ENCODE measurements at regions not wholly inside any gene's neighbourhood (a gene's known extent, or its start where the extent isn't known, plus 50 kb on each side); places are given as distances from the start of the nearest gene placed in this dataset.

DNA sequence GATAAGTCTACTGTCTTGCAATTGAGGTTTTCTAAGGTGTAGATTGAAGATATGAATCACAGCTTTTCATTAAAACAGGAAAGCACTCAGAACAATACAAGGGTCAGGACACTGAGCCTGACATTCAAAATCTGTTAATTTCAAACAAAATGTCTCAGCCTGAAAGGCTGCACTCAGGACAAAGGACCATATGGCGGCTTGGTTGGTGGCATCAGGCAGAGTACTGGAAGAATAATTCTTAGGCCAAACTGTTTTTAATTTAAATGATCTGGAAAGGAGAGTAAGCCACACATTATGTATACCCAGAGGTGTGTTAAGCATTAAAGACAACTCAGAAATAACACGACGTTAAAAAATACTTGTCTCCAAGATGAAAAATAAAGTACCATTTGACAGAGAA, 85.9 kb downstream of the SKA1 start:
- TF ChIP-seq CTCF (IDR thresholded peaks at IDR 0.05; ENCODE audit: borderline replicate concordance, insufficient read depth, low read depth, low read length): no peak

DNA sequence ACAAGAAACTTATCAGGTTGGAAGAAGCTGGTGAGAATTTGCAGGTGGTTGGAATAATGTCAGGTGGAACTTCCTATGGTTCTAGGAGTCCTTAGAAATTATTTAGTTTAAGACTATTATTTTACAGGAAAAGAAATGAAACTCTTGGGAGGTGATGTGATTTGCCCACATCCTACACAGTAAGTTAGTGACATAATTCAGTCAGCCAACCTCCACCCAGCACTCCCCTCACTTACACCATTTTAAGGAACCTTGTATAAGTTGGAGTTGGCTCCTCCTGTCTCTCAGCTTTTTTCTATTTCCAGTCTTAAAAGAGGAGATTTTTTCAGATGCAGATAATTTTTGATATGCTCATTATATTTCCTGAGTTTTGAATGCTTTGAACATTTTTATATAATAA, 86.4 kb downstream of the SKA1 start:
- no peak for TF ChIP-seq CTCF (IDR thresholded peaks at IDR 0.05; ENCODE audit: borderline replicate concordance, insufficient read depth, low read depth, low read length)
- H3K4me3 ChIP-seq (ENCODE audit: low read depth, low read length): no peak overlapping the region

More for the DNA sequence above, 85.9 kb downstream of the SKA1 start:
- H3K4me3 ChIP-seq (ENCODE audit: low read depth, low read length): no peak overlapping the region

DNA sequence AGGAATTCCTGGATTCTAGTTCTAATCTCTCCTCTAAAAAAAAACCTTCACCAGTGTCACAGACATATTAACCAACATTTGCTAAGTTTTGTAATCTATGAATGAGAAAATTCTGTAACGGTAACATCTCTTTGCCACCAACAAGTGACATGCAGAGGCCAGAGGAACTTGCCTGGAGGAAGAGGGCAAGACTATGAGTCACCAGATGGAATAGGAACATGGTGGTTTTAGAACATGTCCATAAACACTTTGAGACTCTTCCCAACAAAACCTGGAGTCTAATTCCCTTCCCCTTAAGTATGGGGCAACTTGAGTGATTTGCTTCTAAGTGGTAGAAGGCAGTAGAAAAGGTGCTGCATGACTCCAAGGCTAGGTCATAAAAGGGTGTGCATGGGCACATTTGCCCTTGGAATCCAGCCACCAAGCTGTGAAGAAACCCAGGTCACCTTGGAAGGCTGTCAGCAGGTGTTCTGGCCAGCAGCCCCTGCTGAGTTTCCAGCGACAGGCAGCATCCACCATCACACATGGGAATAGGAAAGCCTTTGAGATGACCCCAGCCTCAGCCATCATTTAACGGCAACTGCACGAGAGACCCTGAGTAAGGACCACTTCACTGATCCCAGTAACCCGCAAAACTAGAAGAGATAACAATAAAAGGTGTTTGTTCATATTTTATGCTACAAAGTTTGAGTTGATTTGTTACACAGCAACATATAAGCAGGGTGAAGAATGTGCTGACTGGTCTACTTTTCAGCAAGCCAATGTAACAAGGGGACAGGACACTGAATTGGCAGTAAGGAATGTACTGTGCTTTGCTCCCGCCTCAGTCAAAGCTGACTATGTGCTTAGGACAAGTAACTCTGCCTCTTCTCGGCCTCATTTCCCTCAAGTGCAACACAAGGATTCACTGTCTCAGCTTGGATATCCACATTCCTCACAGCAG, 90.6 kb downstream of the SKA1 start:
- TF ChIP-seq CTCF (IDR thresholded peaks at IDR 0.05; ENCODE audit: borderline replicate concordance, insufficient read depth, low read depth, low read length): no peak
- no peak overlapping the region for H3K4me3 ChIP-seq (ENCODE audit: low read depth, low read length)

GRCh38 chr18:50466634-50467033, 91.8 kb downstream of the SKA1 start:
- TF ChIP-seq CTCF (IDR thresholded peaks at IDR 0.05; ENCODE audit: borderline replicate concordance, insufficient read depth, low read depth, low read length): no peak
- no peak overlapping the region for H3K4me3 ChIP-seq (ENCODE audit: low read depth, low read length)

- no peak for TF ChIP-seq CTCF (IDR thresholded peaks at IDR 0.05; ENCODE audit: borderline replicate concordance, insufficient read depth, low read depth, low read length)
- H3K4me3 ChIP-seq (ENCODE audit: low read depth, low read length): no peak overlapping the region
Measured at GRCh38 chr18:50468807-50469206, 91.1 kb upstream of the MAPK4 start.

GRCh38 chr18:50469380-50469781, 90.5 kb upstream of the MAPK4 start:
- no peak for TF ChIP-seq CTCF (IDR thresholded peaks at IDR 0.05; ENCODE audit: borderline replicate concordance, insufficient read depth, low read depth, low read length)

GRCh38 chr18:50472941-50473340, 86.9 kb upstream of the MAPK4 start:
- no peak overlapping the region for H3K4me3 ChIP-seq (ENCODE audit: low read depth, low read length)
- no peak for TF ChIP-seq CTCF (IDR thresholded peaks at IDR 0.05; ENCODE audit: borderline replicate concordance, insufficient read depth, low read depth, low read length)

More at GRCh38 chr18:50469380-50469781, 90.5 kb upstream of the MAPK4 start:
- H3K4me3 ChIP-seq (ENCODE audit: low read depth, low read length): no peak overlapping the region

Measured in GM12875 (cell line).